Posterior vena cava (tissue), 2 donors: ENCODE measurements at regions not wholly inside any gene's neighbourhood (a gene's known extent, or its start where the extent isn't known, plus 50 kb on each side); places are given as distances from the start of the nearest gene placed in this dataset.

Source experiments
- DNase-seq: peaks from one replicate; pipeline ENCODE4 v3.0.0-alpha.2; 2020; ENCODE audit warnings: low spot score
- intact Hi-C, 2 donors: fragments of 100-400 bp; cut with DNase I; formaldehyde crosslinking; loops; one replicate each; pipeline versions ENCODE4 v1.14.1 to v1.14.2; 2022 to 2023
- donor health status: DM: yes; HTN: yes; CAD: no.
- donor health status: DM: yes; HTN: yes; CAD: no.

DNA sequence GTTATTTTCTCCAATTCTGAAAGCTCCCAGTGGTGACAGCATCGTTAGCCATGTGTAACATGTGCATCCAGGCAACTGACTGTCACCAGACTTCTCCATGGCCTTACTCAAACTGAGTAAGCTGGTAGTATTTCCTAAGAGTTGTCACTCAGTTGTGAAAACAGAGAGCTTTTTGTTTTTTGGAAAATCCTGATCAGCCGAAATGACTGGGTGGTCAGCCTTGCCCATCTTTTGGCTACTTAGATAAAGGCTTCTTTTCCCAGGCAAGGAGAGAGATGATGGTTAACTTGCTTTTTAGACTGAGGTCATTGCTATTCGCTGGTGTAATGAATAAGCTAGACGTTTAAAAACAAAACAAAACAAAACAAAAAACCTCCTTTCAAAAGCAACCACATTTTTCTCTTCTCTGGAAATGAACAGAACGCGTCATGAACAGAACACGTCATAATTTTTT, 159.5 kb upstream of the KLF14 start:
- intact Hi-C loops: loop anchor here in 1 of 2 donors (10.0 kb wide), 2 partner anchors 111 to 151 kb away; no protein-coding TSS in a partner anchor

DNA sequence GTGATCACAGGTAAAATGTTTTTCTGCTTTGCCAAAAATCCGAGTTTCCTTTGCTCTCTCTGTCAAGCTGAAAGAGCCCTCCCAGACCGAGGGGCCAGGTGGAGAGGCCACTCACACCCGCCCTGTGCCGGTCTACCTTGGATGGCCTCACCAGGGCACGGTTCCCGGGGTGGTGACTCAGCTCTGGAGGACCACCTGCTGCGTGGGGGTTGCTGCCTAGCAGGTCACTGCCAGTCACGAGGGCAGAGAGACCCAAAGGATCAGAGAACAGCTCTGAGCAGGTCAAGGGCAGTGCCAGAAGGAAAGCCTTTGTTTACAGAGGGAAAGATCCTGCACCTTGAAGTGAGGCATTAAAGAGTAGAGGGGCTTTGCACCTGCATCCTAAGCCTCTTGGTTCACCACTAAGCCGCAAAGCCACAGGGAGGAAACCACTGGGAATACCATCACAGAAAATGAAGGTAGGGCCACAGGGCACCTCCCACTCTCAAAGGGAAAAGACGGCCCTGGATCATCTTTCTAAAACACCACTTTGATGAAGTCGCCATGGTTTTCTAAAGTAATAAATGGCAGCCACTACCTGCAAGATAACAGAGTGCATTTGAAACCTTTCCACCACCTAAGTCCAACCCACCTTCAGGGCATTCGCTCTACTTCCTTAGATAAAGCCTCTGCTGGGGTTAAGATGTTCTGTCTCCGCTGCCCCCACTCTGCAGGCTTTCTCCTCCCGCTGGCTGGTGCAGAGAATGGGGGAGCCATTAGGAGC, 160.3 kb upstream of the KLF14 start:
- intact Hi-C loops: loop anchor here in 1 of 2 donors (10.0 kb wide), 2 partner anchors 110 to 150 kb away; no protein-coding TSS in a partner anchor
- DNase-seq: no peak

More for the DNA sequence above, 159.5 kb upstream of the KLF14 start:
- DNase-seq: no peak

DNA sequence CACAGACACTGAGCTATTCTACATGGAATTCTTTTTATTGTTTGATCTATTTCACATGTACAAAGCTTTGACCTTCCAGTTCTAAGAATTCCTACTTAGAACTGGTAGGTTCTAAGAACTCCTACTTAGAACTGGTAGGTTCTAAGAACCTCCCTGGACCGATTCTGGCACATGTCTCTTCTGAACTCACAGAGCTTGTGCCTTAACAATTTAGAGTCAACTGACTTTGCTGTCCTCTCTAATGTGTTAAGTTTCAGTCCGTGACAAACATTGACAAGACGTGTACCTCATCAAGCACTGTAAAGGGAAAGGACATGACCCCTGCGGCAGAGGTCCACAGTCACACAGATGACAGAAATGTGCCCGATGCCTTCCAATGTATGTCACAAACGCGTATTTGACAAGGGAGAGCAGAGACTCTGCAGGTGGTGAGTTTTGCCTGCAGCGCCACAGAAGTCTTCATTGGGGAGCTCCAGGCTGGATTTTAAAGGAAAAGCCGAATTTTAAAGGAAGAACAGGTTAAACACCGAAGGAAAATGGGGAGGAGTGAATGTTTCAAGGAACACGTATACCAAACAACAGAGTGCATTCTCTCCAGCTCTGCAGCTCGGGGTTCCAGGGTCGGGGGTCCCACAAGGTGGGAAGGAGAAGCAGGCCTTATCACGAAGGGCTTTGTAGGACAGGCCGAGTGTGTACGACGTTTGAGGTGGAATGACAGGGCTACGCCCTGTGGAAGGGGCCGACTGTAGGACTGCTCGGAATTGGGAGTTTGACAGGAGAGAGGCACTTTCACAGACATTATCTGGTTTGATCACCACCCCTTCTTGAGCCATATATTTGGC, 161.1 kb upstream of the KLF14 start:
- intact Hi-C loops: loop anchor here (5.0 to 10.0 kb wide), 4 partner anchors 110 to 152 kb away; no protein-coding TSS in a partner anchor
- no peak for DNase-seq

DNA sequence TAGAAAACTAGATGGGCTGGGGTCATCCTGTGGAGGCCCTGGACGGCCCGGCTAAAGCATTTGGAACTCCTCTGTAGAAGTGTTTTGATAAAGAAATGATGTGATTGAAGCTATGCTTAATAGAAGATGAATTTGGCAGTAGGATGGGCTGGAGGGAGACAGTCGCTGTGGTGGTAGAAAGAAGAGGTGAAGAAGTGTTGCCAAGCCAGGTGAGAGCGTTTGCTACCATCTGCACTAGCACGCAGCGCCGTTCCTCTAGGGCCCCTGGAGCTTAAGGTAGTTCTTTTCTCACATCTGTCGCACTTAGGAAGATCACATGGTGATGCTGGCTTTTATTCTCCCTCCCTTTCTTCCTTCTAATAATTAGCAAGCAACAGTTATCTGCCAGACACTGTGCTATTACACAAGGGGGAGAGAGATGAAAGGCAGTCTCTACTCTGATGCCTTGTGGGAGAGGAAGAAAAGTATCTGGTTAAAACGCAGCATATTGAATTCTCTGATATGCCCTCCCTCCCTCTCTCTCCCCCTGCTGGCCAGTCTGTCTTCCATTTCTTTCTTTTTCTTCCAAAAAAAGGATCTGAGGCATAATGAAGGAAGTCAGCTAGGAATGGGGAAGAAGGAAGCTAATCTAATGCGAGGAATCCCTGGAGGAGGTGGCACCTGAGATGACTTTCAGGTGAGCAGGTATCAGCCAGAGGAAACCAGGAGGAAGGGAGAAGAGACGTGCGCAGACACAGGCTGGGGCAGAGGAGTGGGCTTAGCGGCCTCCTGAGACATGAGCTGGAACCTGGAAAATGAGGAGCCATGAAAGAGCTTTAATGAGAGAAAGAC, 162.3 kb upstream of the KLF14 start:
- DNase-seq: no peak
- intact Hi-C loops: loop anchor here (5.0 to 10.0 kb wide), 4 partner anchors 109 to 151 kb away; no protein-coding TSS in a partner anchor

DNA sequence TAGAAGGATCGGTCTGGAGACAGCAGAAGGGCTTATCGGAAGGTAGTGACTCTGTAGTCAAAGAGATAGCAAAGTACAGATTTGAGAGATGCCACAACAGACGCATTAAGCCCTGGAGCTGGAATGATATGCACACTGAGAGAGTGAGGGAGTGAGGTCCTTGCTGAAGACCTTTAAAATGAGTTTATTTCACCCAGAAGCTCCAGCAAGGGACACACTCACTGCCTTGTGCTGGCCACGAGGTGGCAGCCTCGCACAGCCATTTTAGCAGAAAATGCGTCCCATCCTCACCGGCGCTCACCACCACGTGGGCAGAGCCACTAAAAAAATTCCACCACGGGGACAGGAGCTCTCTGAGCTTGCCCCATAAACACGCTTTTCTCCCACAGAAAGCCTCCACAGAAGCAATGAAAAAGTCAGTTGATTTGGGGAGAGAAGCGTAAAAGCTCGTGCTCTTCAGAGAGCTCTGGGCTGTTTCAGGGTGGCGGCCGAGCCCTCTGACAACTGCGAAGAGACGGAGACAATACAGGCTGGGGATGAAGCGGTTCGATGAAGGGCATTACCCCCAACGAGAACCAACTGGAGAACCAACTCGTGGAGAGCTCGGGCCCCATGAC, 163.0 kb upstream of the KLF14 start:
- intact Hi-C loops: loop anchor here (5.0 to 10.0 kb wide), 4 partner anchors 108 to 150 kb away; no protein-coding TSS in a partner anchor
- peak; percentile 92 for DNase-seq

DNA sequence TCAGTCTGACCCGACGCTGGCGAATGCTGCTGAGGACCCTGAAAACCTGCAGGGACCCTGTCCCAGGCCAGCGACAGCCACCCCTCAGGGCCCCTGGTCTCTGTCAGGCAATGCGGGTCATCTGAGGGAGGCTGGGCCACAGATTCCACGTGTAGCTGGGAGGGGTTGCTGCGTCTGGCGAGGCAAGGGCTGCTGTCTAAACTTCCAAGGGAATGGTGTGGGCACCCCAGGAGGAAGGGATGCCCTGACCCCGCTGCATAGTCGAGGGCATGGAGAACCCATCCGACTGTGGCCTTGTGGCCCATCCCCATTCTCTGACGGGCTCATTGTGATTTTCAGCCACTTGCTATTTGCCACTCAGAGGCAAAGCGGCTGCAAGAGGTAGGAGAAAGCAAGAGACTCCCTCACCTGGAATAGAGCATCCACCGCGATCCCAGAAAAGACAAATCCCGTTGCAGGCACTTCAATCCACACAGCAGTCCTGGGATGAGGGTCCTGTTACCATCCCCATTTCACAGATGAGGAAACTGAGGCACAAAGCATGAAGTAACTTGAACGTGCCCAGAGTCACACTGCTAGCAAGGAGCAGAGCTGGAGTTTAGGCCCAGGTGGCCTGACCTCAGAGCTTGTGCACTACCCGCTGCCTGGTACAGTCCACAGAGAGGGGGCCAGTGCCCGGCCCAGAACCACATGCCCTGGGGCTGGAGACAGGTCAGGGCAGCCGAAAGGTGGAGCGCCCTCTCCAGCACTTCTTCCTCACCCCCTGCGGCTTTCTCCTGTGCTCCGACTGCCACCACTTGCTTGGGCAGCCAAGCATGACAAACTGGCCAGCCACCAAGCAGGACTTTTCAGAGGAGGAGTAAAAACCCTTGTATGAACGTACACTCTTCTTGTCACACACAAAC, 163.8 kb upstream of the KLF14 start:
- intact Hi-C loops: loop anchor here (5.0 to 10.0 kb wide), 4 partner anchors 107 to 150 kb away; no protein-coding TSS in a partner anchor
- no peak for DNase-seq

DNA sequence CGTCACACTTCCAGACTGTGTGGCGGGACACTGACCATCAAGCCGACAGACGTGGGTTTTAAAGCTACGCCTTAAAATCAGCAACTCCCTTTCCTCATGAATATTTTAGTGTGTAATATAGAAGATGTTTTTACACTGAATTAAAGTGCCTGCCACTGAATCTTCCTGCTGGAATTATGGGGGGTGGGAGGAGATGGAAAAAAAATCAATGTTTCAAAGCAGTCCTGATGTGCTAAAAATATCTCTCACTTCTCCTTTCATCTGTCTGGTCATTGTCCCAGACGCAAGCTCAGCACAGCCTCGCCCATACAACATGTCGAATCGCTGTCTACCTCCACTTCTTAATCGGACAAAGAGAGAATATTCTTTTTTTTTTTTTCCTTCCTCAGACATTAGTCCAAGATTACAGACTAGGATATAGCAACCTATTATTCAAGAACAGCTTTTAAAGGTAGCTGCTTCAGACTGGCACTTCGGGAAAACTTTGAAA, 165.1 kb upstream of the KLF14 start:
- intact Hi-C loops: loop anchor here (5.0 to 10.0 kb wide), 4 partner anchors 106 to 148 kb away; no protein-coding TSS in a partner anchor
- no peak for DNase-seq

DNA sequence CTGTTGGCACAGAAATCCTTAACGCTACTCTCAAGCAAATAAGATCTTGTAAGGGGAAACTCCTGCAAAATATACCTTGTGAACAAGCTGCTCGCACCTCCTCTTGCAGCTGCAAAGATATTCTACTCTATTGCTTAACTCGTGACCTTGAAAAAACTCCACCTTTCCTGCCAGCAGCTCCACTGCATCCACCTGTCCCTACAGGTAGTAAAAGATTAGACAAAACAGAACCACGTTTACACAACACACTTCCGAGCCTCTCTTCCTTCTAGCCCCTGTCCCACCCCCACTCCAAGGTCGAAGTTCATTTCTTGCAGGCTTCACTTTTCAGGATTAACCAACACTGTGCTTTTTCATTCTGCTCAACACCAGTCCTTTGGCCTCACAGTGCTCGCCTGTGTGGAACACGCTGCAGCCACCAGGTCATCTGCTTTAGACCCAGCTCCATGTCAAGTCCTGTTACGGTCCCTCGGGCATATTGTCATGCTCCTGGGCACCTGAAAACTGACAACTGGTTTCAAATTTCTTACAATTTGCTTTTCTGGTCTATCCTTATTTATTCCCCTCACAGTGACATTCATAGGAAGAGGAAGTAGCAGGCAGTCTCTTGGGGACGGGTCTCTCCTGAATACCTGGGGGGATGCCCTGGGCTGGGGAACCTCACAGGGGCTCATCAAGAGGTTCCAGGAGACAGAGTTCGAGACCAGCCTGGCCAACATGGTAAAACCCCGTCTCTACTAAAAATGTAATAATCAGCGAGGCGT, 165.8 kb upstream of the KLF14 start:
- DNase-seq: no peak
- intact Hi-C loops: loop anchor here (5.0 to 10.0 kb wide), 4 partner anchors 105 to 147 kb away; no protein-coding TSS in a partner anchor

DNA sequence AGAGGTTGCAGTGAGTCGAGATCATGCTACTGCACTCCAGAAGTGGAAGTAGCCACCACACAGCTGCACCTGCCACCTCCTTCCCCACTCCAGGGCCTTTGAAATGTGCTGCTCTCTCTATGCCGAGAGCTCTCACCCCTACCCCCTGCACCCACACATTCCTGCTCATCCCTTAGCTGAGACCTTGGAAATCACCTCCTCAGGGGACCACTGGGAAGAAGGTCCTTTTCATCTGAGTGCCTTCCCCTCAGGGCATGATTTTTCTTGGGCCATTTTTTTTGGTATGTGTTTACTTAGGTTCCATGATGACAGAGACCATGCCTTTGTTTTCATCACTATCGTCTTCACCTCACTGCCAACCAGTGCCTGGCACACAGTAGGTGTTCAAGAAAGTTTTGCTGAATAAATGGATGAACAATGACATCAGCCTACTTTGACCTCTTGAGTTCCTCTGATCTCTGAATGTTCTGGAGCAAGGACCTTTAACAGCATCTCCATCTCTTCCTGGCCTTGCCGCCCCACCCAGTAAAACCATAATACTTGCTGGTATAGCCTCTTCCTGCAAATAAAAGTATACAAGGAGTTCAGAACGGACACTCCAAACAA, 166.6 kb upstream of the KLF14 start:
- intact Hi-C loops: no loop called here
- no peak for DNase-seq

DNA sequence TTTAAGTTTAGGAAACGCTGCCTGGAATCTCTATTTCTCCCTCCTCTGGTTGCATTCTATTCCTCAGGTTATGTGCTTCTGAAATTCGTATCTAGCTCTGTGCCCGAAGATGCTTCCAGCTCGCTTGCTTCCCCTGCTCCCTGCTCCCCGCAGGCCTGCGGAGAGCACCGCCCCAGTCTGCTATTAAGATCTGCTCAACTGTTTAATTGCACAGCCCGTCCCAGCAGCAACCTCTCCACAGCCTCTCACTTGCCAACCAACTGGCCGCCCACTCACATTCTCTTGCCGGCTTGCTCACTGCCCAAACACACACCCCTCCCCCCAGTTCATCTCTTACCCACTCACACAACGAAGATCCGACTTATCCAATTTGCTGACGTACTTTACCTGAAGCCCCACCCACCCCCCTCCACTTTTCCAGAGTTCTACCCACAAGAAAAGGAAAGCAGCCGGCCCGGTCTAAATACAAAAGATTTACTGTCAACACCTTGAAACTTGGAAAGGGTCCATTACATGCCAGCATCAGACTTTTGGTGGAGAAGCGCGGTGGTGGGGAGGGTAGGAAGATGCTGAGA, 167.3 kb upstream of the KLF14 start:
- intact Hi-C loops: no loop called here
- DNase-seq: peak; percentile 88

DNA sequence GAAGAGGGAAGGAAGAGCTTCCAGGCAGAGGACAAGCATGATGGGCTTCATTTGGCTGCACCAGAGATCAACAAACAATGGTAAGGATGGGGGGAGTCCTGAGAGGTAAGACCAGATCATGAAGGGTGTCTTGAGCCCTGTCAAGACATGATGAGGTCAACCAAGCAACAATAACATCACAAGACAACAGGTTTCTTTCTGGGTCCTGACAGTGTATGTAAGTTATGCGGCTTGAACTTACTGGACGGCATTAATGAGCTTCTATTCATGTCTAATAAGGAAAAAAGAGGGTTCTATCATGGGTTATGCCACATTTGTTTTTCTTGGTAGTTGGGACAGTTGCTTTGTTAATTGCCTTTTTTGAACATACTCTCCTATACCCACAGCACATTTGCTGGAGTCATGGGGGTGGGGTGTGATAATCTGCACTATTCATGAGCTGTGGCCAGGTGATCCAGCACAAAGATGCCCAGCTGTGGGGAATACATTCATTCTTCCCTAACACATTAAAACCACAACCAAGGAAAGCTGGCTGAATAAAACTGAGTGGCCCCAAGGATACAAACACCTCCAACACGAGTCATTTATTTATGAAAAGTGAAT, 168.8 kb upstream of the KLF14 start:
- DNase-seq: no peak
- intact Hi-C loops: no loop called here

DNA sequence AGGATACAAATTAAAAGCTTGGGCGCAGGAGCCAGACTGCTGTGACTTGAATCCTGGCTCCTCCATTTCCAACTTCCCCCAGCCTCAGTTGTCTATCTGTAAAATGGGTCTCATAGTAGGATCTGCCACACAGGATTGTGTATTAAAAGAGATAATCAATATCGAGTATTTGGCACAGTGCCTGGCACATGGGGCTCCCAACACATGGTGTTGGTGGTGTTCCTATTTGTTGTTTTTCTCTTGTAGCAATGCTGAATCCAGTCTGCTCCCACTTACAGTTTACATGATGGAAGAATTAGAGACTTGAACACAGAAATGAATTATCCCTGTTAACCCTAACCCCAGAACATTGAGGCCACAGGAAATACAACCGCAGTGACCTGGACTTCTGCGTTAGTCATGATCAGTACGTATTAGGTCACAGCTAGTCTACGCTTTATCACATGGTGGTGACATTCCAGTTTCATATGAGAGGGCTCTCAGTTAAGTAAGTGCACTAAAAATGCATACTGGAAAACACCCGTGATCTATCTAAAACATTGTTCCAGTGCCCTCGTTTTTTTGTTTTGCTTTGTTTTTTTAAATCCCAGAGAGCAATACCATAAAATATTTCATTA, 169.5 kb upstream of the KLF14 start:
- no peak for DNase-seq
- intact Hi-C loops: no loop called here

DNA sequence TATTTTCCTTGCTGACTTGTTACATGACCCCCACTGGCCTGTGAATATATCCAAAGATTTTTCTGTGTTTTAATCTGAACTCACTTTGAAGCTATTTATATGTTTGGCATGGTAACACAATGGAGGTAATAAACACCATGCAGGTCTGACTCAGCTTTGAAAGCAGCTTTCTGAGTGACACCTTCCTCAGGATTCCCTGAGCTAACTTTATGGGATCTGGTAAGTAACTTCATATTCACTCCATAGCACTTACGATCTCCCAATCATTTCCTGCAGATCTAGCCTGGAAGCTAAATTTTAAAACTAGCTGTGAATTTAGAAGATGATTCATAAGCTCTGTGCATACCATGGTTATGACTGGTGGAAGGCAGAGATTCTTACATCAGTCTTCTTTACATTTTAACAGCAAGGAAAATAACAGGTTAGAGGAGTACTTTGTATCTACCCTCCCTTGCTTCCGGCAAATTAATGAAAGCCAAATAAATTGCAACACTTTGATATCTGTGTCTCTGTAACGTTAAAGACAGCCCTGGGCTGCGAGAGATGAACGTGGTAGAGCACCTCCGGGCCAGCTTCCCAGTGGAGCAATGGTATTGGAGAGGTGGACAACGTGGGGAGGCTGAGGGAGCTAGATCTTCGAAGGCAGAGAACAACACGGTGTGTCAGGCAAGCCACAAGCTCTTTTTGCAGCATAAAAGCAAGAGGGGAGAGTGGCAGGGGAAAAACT, 170.2 kb upstream of the KLF14 start:
- no peak for DNase-seq
- intact Hi-C loops: no loop called here

DNA sequence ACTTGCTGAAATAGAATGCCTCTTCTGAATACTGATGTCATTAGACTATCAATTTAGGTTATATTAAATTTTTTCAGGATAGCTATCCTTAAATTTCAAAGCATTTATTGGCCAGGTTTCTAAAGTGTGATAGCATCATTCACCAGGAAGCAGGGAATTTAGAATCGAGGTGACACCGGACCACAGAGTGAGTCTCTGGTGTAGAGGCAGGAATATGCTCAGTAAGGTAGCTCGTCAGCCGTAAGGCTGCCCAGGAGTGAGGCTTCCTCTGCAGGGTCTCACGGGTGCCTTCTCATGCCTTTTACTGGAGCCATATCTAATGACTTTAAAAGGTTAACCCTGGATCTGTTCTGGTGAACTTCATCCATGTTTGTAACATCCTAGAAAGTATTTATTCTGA, 170.8 kb upstream of the KLF14 start:
- no peak for DNase-seq
- intact Hi-C loops: no loop called here

DNA sequence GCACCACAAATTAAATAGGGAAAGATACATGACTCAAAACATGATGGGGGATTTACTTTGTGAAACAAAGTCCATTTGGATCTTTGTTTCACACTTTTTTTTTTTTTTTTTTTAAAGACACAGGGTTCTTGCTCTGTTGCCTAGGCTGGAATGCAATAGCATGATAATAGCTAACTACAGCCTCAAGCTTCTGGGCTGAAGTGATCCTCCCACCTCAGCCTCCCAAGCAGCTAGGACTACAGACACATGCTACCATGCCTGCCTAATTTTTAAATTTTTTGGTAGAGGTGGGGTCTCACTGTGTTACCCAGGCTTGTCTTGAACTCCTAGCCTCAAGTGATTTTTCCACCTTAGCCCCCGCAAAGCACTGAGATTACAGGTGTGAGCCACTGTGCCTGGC, 172.6 kb upstream of the KLF14 start:
- intact Hi-C loops: no loop called here
- DNase-seq: no peak
